Left lung (tissue), 4 donors: ENCODE measurements at regions not wholly inside any gene's neighbourhood (a gene's known extent, or its start where the extent isn't known, plus 50 kb on each side); places are given as distances from the start of the nearest gene placed in this dataset.

Source experiments
- ATAC-seq: fragments of 200-7000 bp; cut with Tn5 transposase; one replicate; pipeline ENCODE4 v1.9.1; 2020; ENCODE audit warnings: moderate library complexity
- DNase-seq, 4 donors: peaks; one replicate each; pipeline ENCODE4 v3.0.0-alpha.2; 2013 to 2020
- H3K27ac ChIP-seq, 2 donors: fragments of 200-600 bp; sonication (generic) in 1 of 2; one replicate each; pipeline versions ENCODE4 v1.5.0 to v1.8.0; 2020 to 2021
- H3K27me3 ChIP-seq, 2 donors: fragments of 200-600 bp; sonication (generic) in 1 of 2; one replicate each; pipeline versions ENCODE4 v1.5.0 to v1.8.0; 2020 to 2021
- H3K36me3 ChIP-seq, 2 donors: fragments of 200-600 bp; sonication (generic) in 1 of 2; one replicate each; pipeline versions ENCODE4 v1.5.0 to v1.8.0; 2020 to 2021
- H3K4me1 ChIP-seq, 2 donors: fragments of 200-600 bp; one replicate each; pipeline ENCODE4 v1.8.0; 2021
- H3K4me3 ChIP-seq, 2 donors: fragments of 200-600 bp; sonication (generic) in 1 of 2; one replicate each; pipeline versions ENCODE4 v1.5.0 to v1.8.0; 2020 to 2021; ENCODE audit warnings: mild to moderate bottlenecking in 1 of 2
- H3K9me3 ChIP-seq, 2 donors: fragments of 200-600 bp; sonication (generic) in 1 of 2; one replicate each; pipeline versions ENCODE4 v1.5.0 to v1.8.0; 2020 to 2021
- intact Hi-C, 2 donors: fragments of 100-400 bp; cut with DNase I; formaldehyde crosslinking; loops; one replicate each; pipeline versions ENCODE4 v1.11.2 to v1.14.2; 2022
- TF ChIP-seq, protein P1 (sequence below), 2 donors: fragments of 200-600 bp; sonication (generic) in 1 of 2; IDR thresholded peaks; one replicate each; pipeline versions ENCODE4 v1.5.0 to v1.8.0; 2021; ENCODE audit warnings: antibody characterized with exemption in 2 of 2
- donor health status: DM: no; HTN: yes; CAD: no.
- donor health status: DM: no; HTN: no; CAD: no.

DNA sequence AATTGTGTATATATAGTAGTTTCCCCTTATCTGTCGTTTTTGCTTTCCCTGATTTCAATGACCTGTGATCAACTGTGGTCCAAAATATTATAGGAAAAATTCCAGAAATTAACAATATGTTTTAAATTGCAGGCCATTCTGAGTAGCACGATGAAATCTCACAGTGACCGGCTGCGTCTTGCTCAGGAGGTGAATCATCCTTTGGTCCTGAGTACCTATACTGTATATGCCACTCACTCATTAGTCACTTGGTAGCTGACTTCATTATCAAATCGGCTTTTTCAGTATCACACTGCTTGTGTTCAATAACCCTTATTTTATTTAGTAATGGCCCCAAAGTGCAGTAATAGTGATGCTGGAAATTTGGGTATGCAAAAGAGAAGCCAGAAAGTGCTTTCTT is 728.3 kb upstream of the EYS start:
- no peak overlapping the region for H3K27ac ChIP-seq
- intact Hi-C loops = no loop called here
- H3K27me3 ChIP-seq = no peaks in the 10 kb centered on the region
- DNase-seq (no peak), ATAC-seq (no peak)
- H3K36me3 ChIP-seq = no peaks in the 10 kb centered on the region
- H3K9me3 ChIP-seq = no peaks in the 10 kb centered on the region
- no peak overlapping the region for H3K4me3 ChIP-seq
- H3K4me1 ChIP-seq = no peaks in the 10 kb centered on the region
- TF ChIP-seq, protein P1, sequence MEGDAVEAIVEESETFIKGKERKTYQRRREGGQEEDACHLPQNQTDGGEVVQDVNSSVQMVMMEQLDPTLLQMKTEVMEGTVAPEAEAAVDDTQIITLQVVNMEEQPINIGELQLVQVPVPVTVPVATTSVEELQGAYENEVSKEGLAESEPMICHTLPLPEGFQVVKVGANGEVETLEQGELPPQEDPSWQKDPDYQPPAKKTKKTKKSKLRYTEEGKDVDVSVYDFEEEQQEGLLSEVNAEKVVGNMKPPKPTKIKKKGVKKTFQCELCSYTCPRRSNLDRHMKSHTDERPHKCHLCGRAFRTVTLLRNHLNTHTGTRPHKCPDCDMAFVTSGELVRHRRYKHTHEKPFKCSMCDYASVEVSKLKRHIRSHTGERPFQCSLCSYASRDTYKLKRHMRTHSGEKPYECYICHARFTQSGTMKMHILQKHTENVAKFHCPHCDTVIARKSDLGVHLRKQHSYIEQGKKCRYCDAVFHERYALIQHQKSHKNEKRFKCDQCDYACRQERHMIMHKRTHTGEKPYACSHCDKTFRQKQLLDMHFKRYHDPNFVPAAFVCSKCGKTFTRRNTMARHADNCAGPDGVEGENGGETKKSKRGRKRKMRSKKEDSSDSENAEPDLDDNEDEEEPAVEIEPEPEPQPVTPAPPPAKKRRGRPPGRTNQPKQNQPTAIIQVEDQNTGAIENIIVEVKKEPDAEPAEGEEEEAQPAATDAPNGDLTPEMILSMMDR (IDR thresholded peaks at IDR 0.05) = no peak

DNA sequence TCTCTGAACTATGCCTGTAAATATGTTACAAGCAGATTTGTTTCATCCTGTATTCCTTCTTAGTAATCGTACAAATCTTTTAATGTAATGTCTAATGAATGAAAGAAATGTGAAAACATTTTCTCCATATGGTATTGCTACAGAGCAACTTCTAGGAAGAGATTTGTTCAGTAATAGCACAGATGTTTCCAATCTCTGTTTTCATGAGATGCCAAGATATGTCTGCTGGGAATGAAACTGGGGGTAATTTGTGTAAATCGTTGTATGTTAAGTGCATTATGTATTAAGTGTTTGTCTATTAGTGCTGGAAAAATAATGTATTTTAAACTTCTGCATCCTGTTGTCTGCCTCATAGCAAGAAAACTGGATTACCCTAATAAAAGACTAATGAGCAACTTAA is 722.2 kb upstream of the EYS start:
- Histone ChIP-seq H3K9me3 (peaks cover 0 to 22% of the 10 kb centered on the region in 2 donors), H3K27ac (no peak overlapping the region), H3K4me1 (no peaks in the 10 kb centered on the region), H3K36me3 (no peaks in the 10 kb centered on the region), H3K27me3 (no peaks in the 10 kb centered on the region), H3K4me3 (no peak overlapping the region)
- intact Hi-C loops = no loop called here
- TF ChIP-seq, protein P1 (IDR thresholded peaks at IDR 0.05) = no peak
- DNase-seq (peak in 2 of 4 donors; percentile 86 to 89), ATAC-seq (peak; percentile 44)

DNA sequence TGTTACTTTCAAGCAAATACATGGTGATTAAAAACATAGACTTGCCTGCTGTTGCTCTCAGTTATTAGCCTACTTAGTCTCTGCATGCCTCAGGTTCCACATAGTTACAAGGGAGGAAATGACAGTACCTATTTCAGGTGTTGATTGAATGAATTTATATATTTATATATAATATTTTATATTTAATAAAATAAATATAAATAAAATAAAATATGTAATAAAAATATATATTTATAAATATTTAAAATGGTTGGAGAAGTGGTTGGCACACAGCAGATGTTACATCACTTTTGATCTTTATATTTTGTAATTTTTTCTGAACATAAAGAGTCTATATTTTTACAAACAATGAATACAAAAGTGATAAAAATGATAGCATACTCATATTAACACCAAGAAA is 716.0 kb upstream of the EYS start:
- Histone ChIP-seq H3K27ac (no peak overlapping the region), H3K4me3 (no peak overlapping the region), H3K27me3 (no peaks in the 10 kb centered on the region), H3K36me3 (no peaks in the 10 kb centered on the region), H3K4me1 (no peaks in the 10 kb centered on the region), H3K9me3 (peaks cover 0 to 20% of the 10 kb centered on the region in 2 donors)
- DNase-seq = no peak
- TF ChIP-seq, protein P1 (IDR thresholded peaks at IDR 0.05) = no peak
- no peak for ATAC-seq
- intact Hi-C loops = no loop called here

DNA sequence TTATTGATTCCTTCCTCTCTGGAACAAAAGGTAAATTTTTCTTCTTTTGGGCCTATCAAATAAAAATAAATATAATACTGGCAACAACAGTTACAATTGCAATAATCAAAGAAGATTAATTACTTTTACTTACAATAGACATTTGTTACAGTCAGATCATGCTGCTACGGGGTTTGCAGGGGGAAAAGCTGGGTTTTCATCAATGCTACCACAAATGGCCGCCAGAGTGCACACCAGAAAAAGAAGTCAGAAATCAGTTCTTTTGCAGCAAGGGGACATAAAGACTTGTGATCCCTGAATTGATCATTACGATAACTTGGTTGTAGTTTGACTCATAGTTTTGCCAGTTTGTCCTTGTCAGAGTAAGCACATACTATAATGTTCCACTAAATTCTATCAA is 714.5 kb upstream of the EYS start:
- Histone ChIP-seq H3K36me3 (no peaks in the 10 kb centered on the region), H3K27me3 (no peaks in the 10 kb centered on the region), H3K9me3 (peaks cover 0 to 7% of the 10 kb centered on the region in 2 donors), H3K4me3 (no peak overlapping the region), H3K4me1 (no peaks in the 10 kb centered on the region), H3K27ac (no peak overlapping the region)
- TF ChIP-seq, protein P1 (IDR thresholded peaks at IDR 0.05) = no peak
- ATAC-seq (no peak), DNase-seq (no peak)
- intact Hi-C loops = no loop called here

DNA sequence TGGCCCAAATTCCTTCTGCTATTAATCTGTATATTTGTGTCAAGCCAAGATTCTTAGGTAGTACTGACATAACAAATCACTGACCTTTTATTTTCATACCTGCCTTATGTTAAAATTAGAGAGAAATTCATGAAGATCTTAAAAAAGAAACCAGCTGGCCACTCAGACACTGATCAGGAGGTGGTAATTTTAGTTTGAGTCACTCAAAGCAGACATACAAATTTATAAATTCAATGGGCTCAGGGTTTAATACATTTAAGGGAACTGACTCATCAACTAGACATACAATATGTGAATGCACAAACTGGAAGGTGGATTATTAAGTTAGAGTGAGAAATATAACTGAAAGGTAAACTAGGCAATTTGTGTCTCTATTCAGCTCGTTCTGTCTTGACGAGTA is 711.9 kb upstream of the EYS start:
- Histone ChIP-seq H3K4me1 (no peaks in the 10 kb centered on the region), H3K27ac (no peak overlapping the region), H3K9me3 (no peaks in the 10 kb centered on the region), H3K4me3 (no peak overlapping the region), H3K27me3 (no peaks in the 10 kb centered on the region), H3K36me3 (no peaks in the 10 kb centered on the region)
- TF ChIP-seq, protein P1 (IDR thresholded peaks at IDR 0.05) = no peak
- intact Hi-C loops = no loop called here
- ATAC-seq (no peak), DNase-seq (no peak)
